ENCODE measurements at regions not wholly inside any gene's neighbourhood (a gene's known extent, or its start where the extent isn't known, plus 50 kb on each side); places are given as distances from the start of the nearest gene placed in this dataset.

- TF ChIP-seq CTCF (IDR thresholded peaks at IDR 0.05; ENCODE audit: low read length) (no peak), EZH2 (optimal IDR thresholded peaks at IDR 0.05; ENCODE audit: low read depth, low read length) (no peak)
Observed at GRCh38 chr13:68254151-68254550, 1024.0 kb upstream of the PCDH9 start.
